GM18511 (cell line): ENCODE measurements at regions not wholly inside any gene's neighbourhood (a gene's known extent, or its start where the extent isn't known, plus 50 kb on each side); places are given as distances from the start of the nearest gene placed in this dataset.

Experiments
- ATAC-seq: cut with Tn5 transposase; IDR thresholded peaks from one replicate; pipeline ENCODE4 v1.9.1; 2021; ENCODE audit warnings: mild to moderate bottlenecking, moderate library complexity; ENCODE audit not compliant: unreplicated experiment

GRCh38 chr13:34431827-34432581 lies 510.1 kb upstream of the NBEA start:
- ATAC-seq, result no peak

DNA sequence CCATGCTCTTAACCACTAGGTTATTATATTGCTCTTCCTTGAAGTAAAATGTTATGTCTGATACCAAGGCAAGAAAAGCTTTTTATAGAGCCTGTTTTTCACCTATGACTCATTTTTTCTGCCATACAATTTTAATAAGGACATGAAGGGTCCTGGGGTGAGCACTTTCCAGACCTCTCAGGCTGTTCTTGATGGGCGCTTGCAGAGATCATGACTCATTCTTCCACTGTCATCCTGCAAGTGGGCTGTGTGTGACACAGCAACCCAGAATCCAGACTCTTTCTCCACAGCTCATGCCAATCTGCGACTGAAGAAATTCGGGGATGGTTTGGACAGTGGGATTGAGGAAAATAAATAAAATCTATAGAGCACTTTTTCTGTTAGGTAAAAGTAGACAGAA lies 506.7 kb upstream of the NBEA start:
- ATAC-seq, result no peak

- ATAC-seq, result no peak
Measured at GRCh38 chr13:34437873-34438272, 504.2 kb upstream of the NBEA start.

DNA sequence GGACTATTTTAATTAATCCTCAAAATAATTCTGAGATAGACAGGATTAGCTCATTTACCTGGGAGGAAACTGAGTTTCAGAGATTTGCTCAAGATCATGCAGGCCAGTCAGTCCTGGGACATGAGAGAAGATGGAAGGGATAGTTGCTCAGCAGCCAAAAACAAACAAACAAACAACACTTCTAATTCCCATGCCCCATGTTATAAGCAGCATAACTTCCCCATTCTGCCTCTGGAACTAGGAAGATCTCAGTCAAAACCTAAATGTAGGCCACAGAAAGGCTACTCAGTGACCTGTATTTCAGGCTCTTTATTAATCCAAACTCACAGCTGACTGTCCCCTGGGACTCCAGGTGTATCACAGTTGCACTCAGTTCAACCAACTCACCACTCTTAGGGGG lies 489.2 kb upstream of the NBEA start:
- ATAC-seq, result no peak

GRCh38 chr13:34458756-34459715 lies 483.0 kb upstream of the NBEA start:
- ATAC-seq, result no peak

DNA sequence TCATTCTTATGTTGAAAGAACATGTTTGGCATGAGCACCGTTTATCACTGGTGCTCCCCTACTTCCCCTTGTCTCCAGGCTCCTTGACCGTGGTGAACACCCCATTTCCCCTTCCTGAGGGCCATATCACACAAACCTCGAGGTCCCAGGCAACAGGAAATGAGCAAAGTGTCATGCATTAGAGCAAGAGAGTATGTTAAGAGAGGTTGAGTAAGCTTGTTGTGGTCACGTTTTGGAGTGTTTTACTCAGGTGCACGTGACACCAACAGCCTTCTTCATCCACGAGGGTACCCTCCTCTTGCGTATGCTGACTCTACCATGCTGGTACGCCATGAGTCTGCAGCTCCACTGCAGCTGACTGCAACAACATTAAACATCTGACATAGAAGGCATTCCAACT lies 482.2 kb upstream of the NBEA start:
- ATAC-seq, result no peak

DNA sequence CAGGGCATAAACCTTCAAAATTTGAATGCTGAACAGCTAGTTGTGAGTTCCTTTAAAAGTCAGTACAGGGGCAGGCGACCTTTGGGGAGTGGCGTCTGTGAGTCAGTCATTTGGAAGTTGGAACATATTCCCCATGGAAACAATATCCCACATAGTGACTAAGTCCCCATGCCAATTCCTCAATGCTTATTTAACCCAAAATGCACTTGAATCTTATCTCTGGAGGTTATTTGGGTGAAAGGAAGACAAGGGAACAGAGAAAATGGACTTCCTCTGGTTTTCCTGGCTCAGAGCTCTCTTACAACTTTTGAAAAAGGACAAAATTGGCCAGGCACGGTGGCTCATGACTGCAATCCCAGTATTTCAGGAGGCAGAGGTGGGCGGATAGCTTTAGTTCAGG lies 479.2 kb upstream of the NBEA start:
- no peak for ATAC-seq

DNA sequence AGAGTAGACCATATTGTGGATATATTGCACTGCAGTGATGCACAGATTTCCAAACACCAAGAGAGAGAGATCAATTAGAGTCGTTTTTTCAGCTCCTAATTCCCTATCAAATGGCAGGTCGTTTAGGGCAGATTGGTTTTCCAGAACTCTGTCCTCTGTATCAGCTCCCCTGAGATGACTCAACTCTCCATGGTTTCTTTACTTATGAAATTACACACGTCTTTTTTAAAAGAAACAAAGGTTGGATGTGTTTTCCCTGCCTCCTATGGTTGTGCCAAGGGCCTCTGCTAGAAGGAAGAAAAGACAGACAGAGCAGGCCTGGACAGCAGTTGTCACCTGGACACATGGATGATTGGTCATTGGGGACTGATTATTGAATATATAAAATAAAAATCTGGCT lies 478.1 kb upstream of the NBEA start:
- no peak for ATAC-seq

DNA sequence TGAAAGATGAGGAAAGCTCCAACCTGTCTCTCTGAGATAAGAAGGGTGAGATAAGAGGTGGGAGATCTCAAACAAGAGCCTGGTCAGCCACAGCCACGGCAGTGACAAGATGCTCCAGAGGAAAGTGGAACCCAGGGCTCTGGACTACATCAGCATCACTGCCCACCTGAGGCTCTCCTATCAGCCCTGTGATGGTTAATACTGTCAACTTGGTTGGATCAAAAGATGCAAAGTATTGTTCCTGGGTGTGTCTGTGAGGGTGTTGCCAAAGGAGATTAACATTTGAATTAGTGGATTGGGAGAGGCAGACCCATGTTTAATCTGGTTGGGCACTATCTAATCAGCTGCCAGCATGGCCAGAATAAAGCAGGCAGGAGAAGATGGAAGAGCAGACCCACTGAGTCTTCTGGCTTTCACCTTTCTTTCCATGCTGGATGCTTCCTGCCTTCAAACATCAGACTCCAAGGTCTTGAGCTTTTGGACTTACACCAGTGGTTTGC lies 476.6 kb upstream of the NBEA start:
- ATAC-seq, result no peak

DNA sequence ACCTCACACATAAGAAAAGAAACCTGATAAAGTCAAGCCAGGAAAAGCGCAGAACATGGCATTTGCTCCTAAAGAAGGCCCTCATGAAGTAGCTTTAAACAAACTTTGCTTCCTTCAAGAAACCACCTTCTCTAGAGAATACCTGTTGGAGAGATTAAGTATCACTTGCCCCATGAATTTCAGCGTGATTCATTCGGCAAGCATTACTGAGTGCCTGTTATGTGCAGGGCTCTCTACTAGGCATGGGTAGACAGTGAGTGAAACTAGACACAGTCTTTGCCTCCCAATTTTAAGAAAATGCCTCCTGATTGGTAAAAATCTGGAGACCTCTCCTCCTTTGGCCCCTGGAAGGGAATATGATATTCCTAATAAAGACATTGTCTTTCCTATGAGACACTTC lies 475.8 kb upstream of the NBEA start:
- ATAC-seq, result no peak

DNA sequence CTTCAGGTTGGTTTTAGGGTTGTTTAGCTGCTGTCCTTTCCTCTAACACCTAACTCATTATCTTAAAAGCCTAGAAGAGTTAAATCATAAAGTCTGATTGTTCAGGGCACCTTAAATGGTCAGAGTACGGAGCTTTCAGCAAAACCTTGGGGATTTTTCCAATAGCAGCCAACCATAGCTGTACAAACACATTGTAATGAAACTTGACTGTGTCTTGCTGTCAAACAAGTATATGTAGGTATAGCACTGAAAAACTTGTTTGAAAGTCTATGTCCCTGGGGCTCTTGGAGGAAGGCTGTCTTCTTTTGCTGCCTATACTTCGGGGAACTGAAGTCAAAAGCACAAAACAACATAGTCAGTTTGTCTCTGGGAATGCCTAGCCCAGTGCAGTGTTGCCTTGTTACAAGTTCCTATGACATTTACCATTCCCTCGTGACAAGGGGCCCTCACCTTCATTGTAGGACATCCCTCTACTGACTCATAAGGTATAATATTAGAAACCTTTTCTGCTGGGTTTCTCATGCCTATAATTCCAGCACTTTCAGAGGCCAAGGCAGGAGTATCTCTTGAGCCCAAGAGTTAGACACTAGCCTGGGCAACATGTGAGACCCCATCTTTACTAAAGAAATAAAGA lies 474.5 kb upstream of the NBEA start:
- ATAC-seq, result no peak

DNA sequence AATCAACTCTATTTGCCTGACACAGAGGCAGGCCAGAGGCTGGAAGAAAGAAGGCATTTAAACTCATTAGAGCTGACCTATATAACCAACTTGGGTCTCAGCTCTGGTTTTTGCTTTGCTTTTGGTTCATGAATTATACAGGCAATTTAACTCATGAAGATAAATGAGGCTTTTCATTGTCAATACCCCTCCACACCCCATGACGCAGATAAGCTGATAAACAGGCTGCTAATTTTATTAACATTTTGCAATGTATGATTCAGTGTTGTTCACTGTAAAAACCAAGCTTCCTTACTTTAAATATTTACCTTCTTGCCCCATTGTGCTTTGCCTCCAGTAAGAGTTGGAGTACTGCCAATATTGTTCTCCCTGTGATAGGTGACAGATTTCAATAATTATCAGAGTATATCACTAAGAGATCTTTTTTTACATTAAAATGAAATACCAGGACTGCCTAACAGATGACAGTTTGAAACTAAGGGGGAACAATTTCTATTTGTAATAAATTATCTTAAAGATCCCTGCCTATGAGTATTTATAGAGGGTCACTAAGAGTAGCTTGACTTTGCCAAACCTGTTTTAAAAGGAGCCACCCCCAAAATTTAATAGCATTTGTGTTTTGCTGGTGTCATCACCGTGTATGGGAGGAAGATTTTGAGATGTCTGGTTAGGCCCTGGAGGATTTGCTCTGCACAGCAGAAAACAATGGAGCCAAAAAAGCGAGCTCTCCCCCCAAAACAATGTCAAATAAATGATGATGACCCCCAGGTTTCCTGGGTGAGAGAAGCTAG lies 472.7 kb upstream of the NBEA start:
- no peak for ATAC-seq

DNA sequence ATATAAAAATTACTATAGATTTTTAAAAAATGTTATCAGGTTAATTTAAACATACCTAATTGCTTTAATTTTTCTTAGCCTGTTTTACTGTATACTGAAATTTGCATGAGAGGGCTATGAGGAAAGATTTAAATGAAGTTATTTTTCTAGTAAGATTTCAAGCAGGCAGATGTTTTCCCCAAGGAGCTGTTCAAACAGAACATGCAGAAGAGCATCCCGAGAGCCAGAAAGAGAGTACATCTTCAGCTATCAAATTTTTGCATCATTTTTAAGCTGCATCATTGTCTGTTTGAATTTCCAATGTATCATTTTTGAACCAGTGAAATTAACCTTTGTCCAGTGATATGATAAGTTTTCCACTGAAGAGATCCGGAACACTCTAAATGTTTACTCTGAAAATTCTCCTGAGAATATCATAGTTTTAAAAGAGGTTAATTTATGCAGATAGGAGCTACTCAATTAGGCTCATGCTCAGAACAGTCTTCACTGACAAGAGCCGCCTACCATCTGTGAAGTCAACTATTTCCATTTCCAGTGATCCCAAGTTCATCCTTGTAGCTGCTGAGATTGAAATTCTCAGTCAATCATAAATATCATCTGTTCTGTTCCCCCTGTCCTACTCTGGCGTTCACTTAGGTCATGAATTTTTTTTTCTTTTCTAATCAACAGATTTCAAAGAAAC lies 467.7 kb upstream of the NBEA start:
- ATAC-seq, result no peak

GRCh38 chr13:34478376-34478775 lies 463.7 kb upstream of the NBEA start:
- no peak for ATAC-seq

- ATAC-seq, result no peak
Measured at GRCh38 chr13:34502011-34502410, 440.1 kb upstream of the NBEA start.

DNA sequence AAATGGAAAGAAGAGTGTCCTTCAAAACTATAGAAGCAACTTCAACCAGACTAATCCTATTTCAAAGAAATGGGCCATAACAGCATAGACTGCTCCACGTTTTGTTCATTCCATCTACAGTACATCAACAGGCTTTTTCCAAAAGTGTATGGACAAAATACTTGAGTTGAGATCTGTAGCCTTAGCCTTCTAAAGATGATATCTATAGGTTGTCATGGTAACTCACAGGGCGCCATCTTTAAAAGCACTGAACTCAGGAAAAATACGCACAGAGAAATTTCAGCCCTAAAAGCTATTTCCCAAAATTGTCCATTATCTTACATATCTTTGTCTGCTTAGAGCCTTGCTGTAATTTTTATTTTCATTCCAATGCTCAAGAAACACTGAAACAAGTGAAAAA lies 439.4 kb upstream of the NBEA start:
- ATAC-seq, result no peak

GRCh38 chr13:34506796-34507195 lies 435.3 kb upstream of the NBEA start:
- ATAC-seq, result no peak

- ATAC-seq, result no peak
Measured at GRCh38 chr13:34507630-34508029, 434.4 kb upstream of the NBEA start.

DNA sequence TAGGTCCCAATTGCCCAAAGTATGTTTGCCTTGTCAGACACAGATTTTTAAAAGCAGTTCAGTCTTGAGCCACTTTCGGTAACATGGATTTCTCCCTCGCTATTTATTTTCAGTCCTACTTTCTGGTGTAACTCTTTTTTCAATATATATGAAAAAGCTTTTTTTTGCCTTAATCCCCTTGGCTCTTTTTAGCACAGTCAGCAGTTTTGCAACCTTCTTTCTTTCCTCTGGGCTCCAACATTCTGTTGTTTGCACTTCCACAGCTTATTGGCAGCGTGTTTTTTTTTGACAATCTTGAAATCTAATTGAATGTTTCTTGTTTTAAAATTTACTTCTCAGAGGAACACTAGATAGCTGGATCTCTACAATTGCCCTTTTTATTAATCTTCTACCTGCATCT lies 429.3 kb upstream of the NBEA start:
- ATAC-seq, result no peak

GRCh38 chr13:34513526-34513925 lies 428.5 kb upstream of the NBEA start:
- no peak for ATAC-seq
